Chondrocyte (in vitro differentiated cells): ENCODE measurements at regions not wholly inside any gene's neighbourhood (a gene's known extent, or its start where the extent isn't known, plus 50 kb on each side); places are given as distances from the start of the nearest gene placed in this dataset.

Experiments
- DNase-seq: peaks from one replicate; pipeline ENCODE4 v3.0.0; 2021; ENCODE audit warnings: mixed read lengths, low spot score
- H3K27ac Mint-ChIP-seq: one replicate; pipeline ENCODE4 v1.8.0; 2021; ENCODE audit warnings: mild to moderate bottlenecking, moderate library complexity, mixed read lengths; ENCODE audit not compliant: unreplicated experiment
- H3K27me3 Mint-ChIP-seq: 2 replicates; pipeline ENCODE4 v1.8.0; 2021; ENCODE audit warnings: low read depth, mixed read lengths
- H3K36me3 Mint-ChIP-seq: 2 replicates; pipeline ENCODE4 v1.8.0; 2021; ENCODE audit warnings: low read depth, mixed read lengths
- H3K4me1 Mint-ChIP-seq: 2 replicates; pipeline ENCODE4 v1.8.0; 2021; ENCODE audit warnings: low read depth, mild to moderate bottlenecking, mixed read lengths
- H3K4me3 Mint-ChIP-seq: one replicate; pipeline ENCODE4 v1.8.0; 2021; ENCODE audit warnings: mild to moderate bottlenecking, moderate library complexity, mixed read lengths; ENCODE audit not compliant: unreplicated experiment
- H3K9me3 Mint-ChIP-seq: 2 replicates; pipeline ENCODE4 v1.8.0; 2021; ENCODE audit warnings: low read depth, mixed read lengths
- TF ChIP-seq, protein P1 (sequence below): fragments of 200-600 bp; sonication (generic); IDR thresholded peaks from 2 replicates; pipeline ENCODE4 v1.5.0; 2021; ENCODE audit warnings: antibody characterized with exemption, mild to moderate bottlenecking, moderate library complexity

DNA sequence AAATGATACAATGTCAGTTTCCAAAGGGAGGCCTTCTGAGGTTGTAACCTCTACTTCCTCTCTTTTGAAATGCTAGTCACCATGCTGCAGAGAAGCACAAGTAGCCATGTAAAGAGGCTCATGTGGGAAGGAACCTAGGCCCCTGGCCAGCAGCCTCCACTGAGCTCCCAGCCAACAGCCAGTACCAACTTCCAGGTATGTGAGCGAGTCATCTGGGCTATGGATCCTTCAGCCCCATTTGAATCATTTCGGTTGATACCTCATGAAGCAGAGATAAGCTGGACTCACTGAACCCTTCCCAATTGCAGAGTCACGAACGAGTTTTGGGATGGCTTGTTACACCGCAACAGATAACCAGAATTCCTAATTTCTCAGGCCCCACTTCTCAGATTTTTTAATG is 187.0 kb upstream of the LDB2 start:
- DNase-seq: no peak
- H3K27me3 Mint-ChIP-seq: no peaks in the 10 kb centered on the region
- H3K36me3 Mint-ChIP-seq: no peaks in the 10 kb centered on the region
- no peaks in the 10 kb centered on the region for H3K4me1 Mint-ChIP-seq
- no peak overlapping the region for H3K27ac Mint-ChIP-seq
- TF ChIP-seq, protein P1, sequence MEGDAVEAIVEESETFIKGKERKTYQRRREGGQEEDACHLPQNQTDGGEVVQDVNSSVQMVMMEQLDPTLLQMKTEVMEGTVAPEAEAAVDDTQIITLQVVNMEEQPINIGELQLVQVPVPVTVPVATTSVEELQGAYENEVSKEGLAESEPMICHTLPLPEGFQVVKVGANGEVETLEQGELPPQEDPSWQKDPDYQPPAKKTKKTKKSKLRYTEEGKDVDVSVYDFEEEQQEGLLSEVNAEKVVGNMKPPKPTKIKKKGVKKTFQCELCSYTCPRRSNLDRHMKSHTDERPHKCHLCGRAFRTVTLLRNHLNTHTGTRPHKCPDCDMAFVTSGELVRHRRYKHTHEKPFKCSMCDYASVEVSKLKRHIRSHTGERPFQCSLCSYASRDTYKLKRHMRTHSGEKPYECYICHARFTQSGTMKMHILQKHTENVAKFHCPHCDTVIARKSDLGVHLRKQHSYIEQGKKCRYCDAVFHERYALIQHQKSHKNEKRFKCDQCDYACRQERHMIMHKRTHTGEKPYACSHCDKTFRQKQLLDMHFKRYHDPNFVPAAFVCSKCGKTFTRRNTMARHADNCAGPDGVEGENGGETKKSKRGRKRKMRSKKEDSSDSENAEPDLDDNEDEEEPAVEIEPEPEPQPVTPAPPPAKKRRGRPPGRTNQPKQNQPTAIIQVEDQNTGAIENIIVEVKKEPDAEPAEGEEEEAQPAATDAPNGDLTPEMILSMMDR: no peak
- H3K4me3 Mint-ChIP-seq: no peak overlapping the region
- H3K9me3 Mint-ChIP-seq: peaks cover 3% of the 10 kb centered on the region

DNA sequence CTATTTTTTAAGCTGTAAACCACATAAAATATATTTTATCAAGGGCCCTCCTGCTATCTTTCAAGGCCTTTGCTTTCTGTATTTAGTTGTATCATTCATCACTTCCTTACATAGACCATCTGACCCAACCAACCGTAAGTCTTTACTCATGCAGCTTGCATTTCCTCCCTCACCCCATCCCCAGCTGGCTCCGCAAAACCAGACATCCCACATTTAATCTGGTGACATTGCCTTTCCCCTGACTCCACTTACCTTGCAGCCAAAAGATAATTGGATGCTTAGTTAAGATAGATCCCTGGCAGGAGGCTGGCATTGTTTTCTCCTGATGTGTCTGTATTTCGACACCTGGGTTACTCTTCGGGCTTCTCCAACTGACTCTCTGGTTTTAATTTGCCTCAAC is 183.7 kb upstream of the LDB2 start:
- no peaks in the 10 kb centered on the region for H3K27me3 Mint-ChIP-seq
- no peak overlapping the region for H3K27ac Mint-ChIP-seq
- TF ChIP-seq, protein P1: no peak
- H3K9me3 Mint-ChIP-seq: peaks cover 3% of the 10 kb centered on the region
- no peaks in the 10 kb centered on the region for H3K4me1 Mint-ChIP-seq
- no peaks in the 10 kb centered on the region for H3K36me3 Mint-ChIP-seq
- DNase-seq: no peak
- no peak overlapping the region for H3K4me3 Mint-ChIP-seq

GRCh38 chr4:17081179-17081578 is 182.7 kb upstream of the LDB2 start:
- Mint-ChIP-seq H3K27ac (no peak overlapping the region), H3K27me3 (no peaks in the 10 kb centered on the region), H3K9me3 (no peaks in the 10 kb centered on the region), H3K36me3 (no peaks in the 10 kb centered on the region), H3K4me1 (no peaks in the 10 kb centered on the region), H3K4me3 (no peak overlapping the region)
- TF ChIP-seq, protein P1: no peak
- DNase-seq: no peak

GRCh38 chr4:17077105-17077504 is 178.7 kb upstream of the LDB2 start:
- no peaks in the 10 kb centered on the region for H3K9me3 Mint-ChIP-seq

GRCh38 chr4:17072483-17072882 is 174.0 kb upstream of the LDB2 start:
- no peak overlapping the region for H3K4me3 Mint-ChIP-seq
- peaks cover 4% of the 10 kb centered on the region for H3K9me3 Mint-ChIP-seq
- no peaks in the 10 kb centered on the region for H3K27me3 Mint-ChIP-seq
- no peak for DNase-seq
- no peak overlapping the region for H3K27ac Mint-ChIP-seq
- peaks cover 15% of the 10 kb centered on the region for H3K4me1 Mint-ChIP-seq
- no peaks in the 10 kb centered on the region for H3K36me3 Mint-ChIP-seq
- TF ChIP-seq, protein P1: no peak

More at GRCh38 chr4:17077105-17077504, 178.7 kb upstream of the LDB2 start:
- DNase-seq: no peak
- Mint-ChIP-seq H3K36me3 (no peaks in the 10 kb centered on the region), H3K4me3 (no peak overlapping the region), H3K27me3 (no peaks in the 10 kb centered on the region), H3K4me1 (peaks cover 6% of the 10 kb centered on the region), H3K27ac (no peak overlapping the region)
- TF ChIP-seq, protein P1: no peak
